ENCODE measurements at regions not wholly inside any gene's neighbourhood (a gene's known extent, or its start where the extent isn't known, plus 50 kb on each side); places are given as distances from the start of the nearest gene placed in this dataset.
"Not testable (repeated sequence)": the region's sequence is repeated elsewhere in the genome, so short reads cannot be mapped to it uniquely, and the experiment has no call there.

DNA sequence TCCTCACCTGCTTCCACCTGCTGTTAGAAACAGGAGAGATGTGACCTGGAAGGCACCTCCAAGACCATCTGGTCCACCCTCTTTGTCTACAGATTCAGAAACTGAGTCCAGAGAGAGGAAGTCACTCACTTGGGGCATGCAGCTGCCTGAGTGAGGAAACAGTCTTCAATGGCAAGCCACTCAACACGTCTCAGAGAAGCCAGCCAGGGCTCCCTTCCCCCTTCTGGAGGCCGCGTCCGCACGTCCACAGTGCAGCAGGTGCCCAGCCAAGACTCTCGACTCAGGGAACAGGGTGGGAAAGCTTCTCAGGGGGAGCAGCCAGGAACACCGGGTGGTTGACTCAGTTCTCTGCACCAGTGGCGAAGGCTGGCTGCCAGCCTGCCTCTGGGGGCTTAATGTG, 201.7 kb downstream of the BCL11A start:
- no peaks in the 10 kb centered on the region for H3K9me3 ChIP-seq
- H3K27ac ChIP-seq, result no peak overlapping the region
- no peaks in the 10 kb centered on the region for H3K27me3 ChIP-seq
- DNase-seq, result no peak
- no peak overlapping the region for H3K4me3 ChIP-seq
- TF ChIP-seq POLR2A (IDR thresholded peaks at IDR 0.05), result no peak
- TF ChIP-seq, protein P1, sequence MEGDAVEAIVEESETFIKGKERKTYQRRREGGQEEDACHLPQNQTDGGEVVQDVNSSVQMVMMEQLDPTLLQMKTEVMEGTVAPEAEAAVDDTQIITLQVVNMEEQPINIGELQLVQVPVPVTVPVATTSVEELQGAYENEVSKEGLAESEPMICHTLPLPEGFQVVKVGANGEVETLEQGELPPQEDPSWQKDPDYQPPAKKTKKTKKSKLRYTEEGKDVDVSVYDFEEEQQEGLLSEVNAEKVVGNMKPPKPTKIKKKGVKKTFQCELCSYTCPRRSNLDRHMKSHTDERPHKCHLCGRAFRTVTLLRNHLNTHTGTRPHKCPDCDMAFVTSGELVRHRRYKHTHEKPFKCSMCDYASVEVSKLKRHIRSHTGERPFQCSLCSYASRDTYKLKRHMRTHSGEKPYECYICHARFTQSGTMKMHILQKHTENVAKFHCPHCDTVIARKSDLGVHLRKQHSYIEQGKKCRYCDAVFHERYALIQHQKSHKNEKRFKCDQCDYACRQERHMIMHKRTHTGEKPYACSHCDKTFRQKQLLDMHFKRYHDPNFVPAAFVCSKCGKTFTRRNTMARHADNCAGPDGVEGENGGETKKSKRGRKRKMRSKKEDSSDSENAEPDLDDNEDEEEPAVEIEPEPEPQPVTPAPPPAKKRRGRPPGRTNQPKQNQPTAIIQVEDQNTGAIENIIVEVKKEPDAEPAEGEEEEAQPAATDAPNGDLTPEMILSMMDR (IDR thresholded peaks at IDR 0.05), result no peak
- intact Hi-C loops (cut with DNase I; ENCODE audit: low total_unique reads), result no loop called here
- H3K36me3 ChIP-seq, result no peaks in the 10 kb centered on the region
- H3K4me1 ChIP-seq, result no peaks in the 10 kb centered on the region

DNA sequence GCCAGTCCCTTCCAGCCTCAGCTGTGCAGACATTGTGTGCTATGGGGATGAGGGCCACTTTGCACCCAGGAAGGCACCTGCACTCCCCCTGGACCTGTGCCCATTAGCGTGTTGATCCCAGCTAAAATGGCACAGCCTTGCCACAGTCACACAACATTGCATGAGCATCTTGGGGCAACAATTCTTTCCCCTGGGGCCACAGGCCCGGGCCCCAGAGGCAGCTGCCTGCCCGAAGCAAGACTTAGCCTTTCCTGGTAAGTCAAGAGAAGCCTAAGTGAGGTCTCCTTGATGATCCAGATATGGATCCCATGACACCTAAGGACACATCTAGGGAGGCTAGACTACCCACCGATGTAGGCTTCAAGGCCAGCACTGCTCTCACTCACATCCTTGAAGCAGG, 202.1 kb downstream of the BCL11A start:
- intact Hi-C loops (cut with DNase I; ENCODE audit: low total_unique reads), result no loop called here
- no peak overlapping the region for H3K4me3 ChIP-seq
- H3K9me3 ChIP-seq, result no peaks in the 10 kb centered on the region
- H3K4me1 ChIP-seq, result no peaks in the 10 kb centered on the region
- H3K27ac ChIP-seq, result no peak overlapping the region
- no peak for DNase-seq
- no peaks in the 10 kb centered on the region for H3K27me3 ChIP-seq
- TF ChIP-seq, protein P1 (IDR thresholded peaks at IDR 0.05), result no peak
- TF ChIP-seq POLR2A (IDR thresholded peaks at IDR 0.05), result no peak
- no peaks in the 10 kb centered on the region for H3K36me3 ChIP-seq

DNA sequence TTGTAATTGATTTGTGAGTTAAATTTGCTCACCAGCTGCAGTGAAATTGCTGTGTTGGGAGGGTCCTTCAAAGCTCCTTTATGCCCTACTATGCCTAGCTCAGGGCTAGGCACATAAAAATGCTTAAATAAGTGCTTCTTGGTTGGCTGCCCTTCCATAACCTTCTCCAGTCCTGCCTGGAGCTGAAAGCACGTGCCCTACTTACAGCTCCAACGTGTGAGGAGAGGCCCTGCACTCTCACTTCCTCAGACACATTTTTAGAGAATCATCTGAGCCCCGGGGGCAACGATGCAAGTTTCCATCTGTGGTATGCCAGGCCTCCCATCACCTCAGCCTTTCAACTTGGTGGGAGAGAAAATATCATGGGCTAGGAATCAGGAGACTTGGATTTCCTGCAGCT, 202.7 kb downstream of the BCL11A start:
- DNase-seq, result no peak
- intact Hi-C loops (cut with DNase I; ENCODE audit: low total_unique reads), result no loop called here

DNA sequence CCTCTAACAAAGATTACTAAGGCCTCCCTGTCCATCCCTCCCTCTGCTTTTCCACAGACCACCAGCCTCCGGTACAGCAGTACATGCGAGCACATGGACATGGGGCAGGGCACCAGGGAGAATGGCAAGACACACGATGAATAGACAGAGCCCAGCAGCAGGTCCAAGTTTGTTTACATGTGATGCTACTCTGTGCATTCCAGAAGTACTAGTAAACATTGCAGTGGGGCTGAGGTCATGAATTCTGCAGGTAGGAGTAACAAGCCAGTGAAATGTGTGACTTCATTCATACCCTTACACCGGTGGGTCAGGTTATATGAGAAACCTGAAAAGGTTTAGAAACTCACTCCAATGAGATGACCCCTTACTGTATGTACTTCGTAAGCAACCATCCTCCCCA, 205.7 kb downstream of the BCL11A start:
- no peak for DNase-seq
- TF ChIP-seq, protein P1 (IDR thresholded peaks at IDR 0.05), result no peak
- no peak for TF ChIP-seq POLR2A (IDR thresholded peaks at IDR 0.05)
- H3K4me3 ChIP-seq, result no peak overlapping the region

More for the DNA sequence above, 202.7 kb downstream of the BCL11A start:
- Histone ChIP-seq H3K27me3 (no peaks in the 10 kb centered on the region), H3K36me3 (no peaks in the 10 kb centered on the region), H3K4me3 (no peak overlapping the region), H3K27ac (no peak overlapping the region), H3K9me3 (no peaks in the 10 kb centered on the region), H3K4me1 (no peaks in the 10 kb centered on the region)
- no peak for TF ChIP-seq POLR2A (IDR thresholded peaks at IDR 0.05)
- TF ChIP-seq, protein P1 (IDR thresholded peaks at IDR 0.05), result no peak

DNA sequence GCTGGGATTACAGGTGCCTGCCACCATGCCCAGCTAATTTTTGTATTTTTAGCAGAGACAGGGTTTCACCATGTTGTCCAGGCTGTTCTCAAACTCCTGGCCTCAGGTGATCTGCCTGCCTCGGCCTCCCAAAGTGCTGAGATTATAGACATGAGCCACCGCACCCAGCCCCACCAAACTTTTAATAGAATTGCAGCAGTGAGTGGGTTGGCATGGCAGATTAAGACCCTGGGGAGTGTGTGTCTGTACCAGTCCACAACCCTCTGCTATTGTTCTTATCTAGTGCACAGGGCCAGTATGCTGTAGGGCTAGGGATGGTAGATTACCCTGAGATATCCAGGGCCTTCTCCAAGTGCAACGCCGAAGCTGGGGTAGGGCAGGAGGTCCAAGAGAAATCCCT, 211.0 kb downstream of the BCL11A start:
- H3K27me3 ChIP-seq; H3K36me3 ChIP-seq; H3K4me1 ChIP-seq; H3K9me3 ChIP-seq; DNase-seq; H3K4me3 ChIP-seq; H3K27ac ChIP-seq; intact Hi-C loops (cut with DNase I; ENCODE audit: low total_unique reads): not testable (repeated sequence)

More for the DNA sequence above, 205.7 kb downstream of the BCL11A start:
- no peaks in the 10 kb centered on the region for H3K27me3 ChIP-seq
- no peak overlapping the region for H3K27ac ChIP-seq
- H3K9me3 ChIP-seq, result no peaks in the 10 kb centered on the region
- intact Hi-C loops (cut with DNase I; ENCODE audit: low total_unique reads), result no loop called here
- no peaks in the 10 kb centered on the region for H3K36me3 ChIP-seq
- H3K4me1 ChIP-seq, result no peaks in the 10 kb centered on the region

DNA sequence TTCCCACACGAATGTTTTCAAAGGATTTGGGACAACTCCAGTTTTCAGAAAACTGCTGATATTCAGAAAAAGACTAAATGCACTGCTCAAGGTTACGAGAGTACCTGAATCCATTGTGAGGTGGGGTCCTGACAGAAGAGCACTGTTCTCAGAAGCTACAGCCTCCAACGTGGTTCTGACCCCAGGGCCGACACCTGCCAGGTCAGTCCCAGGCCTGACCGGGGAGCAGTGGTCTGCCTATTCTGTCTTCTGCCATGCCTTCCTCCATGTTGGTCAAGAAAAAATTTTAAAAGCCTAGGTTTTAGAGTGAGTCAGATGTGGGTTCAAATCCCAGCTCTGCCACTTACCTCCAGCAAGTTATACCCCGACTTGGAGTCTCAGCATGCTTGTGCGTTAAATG, 212.3 kb downstream of the BCL11A start:
- TF ChIP-seq, protein P1 (IDR thresholded peaks at IDR 0.05), result no peak
- no peak for TF ChIP-seq POLR2A (IDR thresholded peaks at IDR 0.05)
- no peaks in the 10 kb centered on the region for H3K9me3 ChIP-seq
- no peaks in the 10 kb centered on the region for H3K27me3 ChIP-seq
- intact Hi-C loops (cut with DNase I; ENCODE audit: low total_unique reads), result no loop called here
- no peak for DNase-seq
- H3K4me3 ChIP-seq, result no peak overlapping the region
- no peak overlapping the region for H3K27ac ChIP-seq
- H3K36me3 ChIP-seq, result no peaks in the 10 kb centered on the region
- no peaks in the 10 kb centered on the region for H3K4me1 ChIP-seq
